ENCODE measurements at regions not wholly inside any gene's neighbourhood (a gene's known extent, or its start where the extent isn't known, plus 50 kb on each side); places are given as distances from the start of the nearest gene placed in this dataset.
"Not testable (repeated sequence)": the region's sequence is repeated elsewhere in the genome, so short reads cannot be mapped to it uniquely, and the experiment has no call there.

DNA sequence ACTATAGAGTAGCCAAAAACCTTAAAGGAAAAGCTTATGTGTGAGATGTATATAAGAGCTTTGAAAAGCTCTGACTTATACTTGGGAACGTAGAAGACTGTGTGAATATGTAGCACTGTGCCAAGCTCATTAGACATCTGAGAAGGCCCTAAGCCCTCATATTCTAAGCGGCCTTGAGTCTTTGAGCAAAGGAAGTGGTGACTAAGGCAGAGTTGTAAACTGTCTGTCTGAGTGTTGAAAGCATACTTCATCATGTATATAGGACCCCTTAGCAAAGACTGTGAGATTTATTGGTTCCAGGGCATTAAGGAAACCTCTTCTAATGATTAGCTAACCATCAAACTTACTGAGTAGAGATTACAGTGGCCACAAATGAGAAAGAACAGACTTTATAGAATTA is 153.3 kb upstream of the LYPLAL1 start:
- DNase-seq = no peak

DNA sequence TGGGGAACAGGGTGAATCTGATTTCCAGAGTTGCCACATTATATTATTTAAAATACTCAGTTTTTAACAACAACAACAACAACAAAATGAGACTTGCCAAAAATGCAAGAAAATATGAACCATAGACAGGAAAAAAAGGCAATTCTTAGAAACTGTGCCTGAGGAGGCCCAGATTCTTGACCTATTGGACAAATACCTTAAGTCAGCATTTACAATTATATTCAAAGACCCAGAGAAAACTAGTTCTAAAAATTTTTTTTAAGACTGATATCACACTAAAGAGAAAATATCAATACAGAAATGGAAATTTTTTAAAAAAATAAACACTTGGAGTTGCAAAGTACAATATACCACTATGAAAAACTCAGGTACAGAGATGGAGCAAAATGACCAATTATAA is 152.8 kb upstream of the LYPLAL1 start:
- DNase-seq = no peak

DNA sequence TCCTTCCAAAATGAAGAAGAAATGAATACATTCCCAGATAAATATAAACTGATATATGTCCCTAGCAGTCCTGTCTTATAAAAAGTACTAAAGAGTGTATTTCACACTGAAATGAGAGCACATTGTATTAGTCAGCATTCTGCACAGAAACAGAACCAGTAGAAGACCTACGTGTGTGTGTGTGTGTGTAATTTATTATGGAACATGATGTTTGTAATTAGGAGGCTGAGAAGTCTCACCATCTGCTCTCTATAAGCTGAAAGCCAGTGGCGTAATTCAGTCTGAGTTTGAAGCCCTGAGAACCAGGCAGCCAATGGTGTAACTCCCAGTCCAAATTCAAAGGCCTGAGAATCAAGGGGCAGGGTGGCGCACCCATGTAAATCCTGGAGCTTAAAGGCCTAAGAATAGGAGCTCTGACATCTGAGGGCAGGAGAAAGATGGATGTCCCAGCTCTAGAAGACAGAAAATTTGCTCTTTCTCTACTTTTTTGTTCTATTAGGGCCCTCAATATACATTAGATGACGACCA is 146.5 kb upstream of the LYPLAL1 start:
- peak; percentile 50 for DNase-seq

DNA sequence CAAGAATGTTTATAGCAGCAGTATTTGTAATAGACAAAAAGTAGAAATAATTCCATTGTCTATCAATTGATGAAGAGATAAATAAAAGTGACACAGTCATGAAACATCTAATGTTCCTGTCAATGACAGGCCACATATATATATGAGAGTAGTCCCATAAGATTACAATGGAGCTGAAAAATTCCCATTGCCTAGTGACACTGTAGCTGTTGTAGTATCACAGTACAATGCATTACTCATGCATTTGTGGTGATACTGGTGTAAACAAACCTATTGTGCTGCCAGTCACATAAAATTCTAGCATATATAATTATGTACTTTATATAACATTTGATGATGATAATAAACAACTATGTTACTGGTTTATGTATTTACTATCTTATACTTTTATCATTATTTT is 141.9 kb upstream of the LYPLAL1 start:
- DNase-seq = no peak

DNA sequence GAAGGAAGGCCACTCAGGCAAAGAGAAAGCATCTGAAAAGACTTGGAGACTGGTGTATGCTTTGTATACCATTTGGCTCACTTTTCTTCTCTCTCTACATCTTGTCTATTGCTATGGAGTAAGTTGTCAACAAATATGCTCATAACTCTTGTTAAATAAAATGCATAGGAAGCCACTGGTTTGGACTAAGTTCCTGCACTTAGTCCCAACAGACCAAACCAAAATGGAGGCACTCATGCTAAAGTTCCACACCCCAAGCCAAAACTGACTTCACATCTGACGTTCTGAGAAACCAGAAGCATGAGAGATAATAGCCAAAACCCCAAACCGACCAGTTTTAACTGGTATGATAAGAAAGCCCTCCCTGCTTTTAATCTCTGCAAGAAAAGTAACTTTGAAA is 135.3 kb upstream of the LYPLAL1 start:
- DNase-seq = no peak

DNA sequence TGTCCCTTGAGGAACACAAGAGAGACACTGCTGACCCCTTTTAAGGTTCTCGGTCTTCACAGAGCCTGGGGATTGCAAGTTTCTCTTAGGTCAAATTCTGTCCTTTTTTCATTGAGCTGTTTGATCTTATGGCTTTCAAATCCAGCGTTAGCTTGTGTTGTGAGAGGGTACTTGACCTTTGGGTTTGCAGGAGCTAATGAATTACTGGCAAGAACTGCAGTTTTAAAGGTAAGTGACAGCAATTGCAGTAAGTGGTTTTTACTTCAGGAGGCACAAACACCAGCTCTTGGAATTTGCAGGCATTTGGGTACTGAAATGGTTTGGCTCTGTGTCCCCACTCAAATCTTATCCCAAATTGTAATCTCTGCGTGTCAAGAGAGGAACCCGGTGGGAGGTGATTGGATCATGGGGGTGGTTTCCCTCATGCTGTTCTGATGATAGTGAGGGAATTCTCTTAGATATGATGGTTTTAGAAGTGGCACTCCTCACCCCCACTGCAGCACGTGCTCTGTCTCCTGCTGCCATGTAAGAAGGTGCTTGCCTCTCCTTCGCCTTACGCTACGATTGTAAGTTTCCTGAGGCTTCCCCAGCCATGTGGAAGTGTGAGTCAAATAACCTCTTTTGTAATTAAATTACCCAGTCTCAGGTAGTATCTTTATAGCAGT is 134.5 kb upstream of the LYPLAL1 start:
- no peak for DNase-seq

DNA sequence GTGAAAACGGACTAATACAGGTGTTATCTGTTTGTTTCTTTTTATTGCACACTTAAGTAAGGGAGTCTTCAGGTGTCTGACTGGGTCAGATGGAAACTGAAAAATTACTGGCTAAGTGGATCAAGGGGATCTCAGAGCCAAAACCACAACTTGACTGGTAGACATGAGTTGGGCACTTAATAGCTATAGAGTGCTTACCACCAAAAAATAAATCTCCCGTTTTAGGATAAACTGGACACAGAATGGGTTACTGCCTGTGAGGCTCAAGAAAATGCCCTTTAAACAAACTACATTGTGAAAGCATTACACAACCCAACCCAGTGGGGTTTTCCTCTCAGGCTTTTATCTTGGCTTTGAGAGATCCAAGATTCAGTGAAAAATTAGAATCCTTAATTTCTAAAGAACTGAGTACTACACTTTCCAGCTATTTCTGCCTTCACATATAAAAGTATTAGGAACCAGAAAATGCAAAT is 134.0 kb upstream of the LYPLAL1 start:
- DNase-seq = no peak

DNA sequence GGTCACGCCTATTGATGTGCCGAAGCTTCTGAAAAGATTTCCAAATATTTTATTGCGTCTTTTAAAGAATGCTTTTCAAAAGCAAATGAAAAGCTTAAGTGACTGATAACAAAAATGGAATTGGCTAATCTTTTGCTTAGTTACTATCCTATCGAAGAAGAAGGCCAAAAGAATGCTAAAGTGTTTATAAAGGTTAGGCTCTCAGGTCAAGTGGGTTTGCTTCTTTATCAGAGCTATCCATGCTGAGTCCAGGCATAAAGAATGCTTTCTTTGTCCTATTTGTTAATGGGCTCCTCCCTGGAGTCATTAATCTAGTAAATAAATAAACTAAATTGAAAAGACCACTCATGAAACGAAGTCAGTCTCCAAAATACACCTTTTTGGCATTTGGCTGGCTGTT is 133.4 kb upstream of the LYPLAL1 start:
- no peak for DNase-seq

DNA sequence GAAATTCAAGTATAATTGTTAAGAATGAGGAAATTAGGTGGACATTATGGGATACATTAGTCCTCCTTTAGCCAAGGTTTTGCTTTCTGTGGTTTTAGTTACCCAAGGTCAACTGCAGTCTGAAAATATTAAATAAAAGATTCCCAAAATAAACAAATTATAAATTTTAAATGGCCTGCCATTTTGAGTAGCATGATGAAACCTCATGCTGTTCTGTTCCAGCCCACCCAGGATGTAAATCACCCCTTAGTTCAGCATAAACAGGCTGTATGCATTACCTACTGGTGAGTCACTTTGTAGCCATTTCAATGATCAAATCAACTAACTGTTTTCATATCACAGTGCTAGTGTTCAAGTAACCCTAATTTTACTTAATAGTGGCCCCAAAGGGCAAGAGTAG is 132.5 kb upstream of the LYPLAL1 start:
- no peak for DNase-seq

DNA sequence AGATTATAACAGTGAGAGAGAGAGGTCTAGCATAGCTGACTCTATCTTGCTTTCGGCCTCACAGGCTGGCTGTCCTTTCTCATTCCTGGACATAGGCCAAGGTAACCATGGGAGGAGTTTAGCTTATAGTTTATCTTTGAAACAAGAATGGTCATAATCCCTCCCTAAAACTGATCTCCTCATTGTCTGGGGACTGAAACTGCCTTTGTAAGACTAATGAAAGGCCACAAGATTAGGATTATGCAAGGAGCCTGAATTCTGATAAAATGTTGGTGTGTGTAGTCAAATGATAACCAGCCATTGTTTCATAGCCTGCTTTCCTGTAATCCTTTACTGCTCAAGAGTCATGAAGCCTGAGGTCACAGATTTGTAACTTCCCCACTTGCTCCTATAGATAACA is 131.9 kb upstream of the LYPLAL1 start:
- no peak for DNase-seq

DNA sequence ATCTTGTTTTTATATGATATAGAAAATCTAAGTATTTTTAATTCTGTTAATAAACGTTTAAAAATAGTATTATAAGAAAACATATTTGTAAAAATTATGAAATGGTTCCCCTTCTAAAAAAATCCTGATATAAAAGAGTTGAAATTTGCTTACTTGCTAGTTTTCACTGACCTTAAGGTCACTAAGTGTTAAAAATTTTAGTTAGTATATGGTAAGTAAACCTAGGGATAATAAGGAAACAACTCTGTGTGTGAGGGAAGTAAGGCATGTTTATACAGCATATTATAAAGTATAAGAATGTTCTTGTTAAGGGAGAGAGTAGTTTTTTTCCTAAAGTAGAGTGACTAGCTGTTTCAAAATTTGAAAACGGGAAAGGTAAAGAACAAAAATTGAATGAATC is 130.9 kb upstream of the LYPLAL1 start:
- DNase-seq = no peak

DNA sequence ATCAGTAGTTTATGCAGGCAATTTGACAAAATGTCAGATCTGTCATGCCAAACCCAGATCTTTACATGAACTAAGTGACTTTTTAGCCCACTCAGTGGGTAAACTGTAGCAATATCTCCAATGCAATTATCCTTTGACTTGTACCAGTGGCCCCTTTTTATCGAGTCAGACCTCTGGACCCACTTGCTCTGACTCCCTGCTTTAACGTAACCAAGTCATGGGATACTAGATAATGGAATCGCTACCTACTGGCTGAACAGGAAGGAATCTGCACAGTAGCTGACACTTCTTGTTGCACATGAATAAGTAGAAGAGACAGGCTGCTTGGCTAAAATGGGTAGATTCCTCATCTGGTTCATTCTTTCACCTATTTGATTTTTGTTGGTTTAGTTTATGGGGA is 128.4 kb upstream of the LYPLAL1 start:
- no peak for DNase-seq

DNA sequence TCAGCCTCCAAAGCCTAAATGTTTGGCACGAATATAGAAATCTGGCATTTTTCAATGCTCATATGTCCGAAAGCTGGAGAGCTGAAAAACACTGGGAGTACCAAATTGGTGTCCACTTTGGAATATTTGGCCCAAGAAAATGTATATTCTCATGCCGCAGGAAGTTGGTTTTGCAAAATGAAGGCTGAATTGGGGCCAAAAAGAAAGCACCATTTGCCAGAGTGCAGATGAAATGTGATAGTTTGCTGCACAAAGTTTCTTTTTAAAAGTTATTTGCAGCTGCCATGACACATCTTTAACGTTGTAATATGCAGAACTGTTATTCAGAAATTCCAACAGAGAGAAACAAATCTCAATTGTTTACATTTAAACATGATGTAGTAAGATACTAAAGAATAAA is 124.2 kb upstream of the LYPLAL1 start:
- no peak for DNase-seq

DNA sequence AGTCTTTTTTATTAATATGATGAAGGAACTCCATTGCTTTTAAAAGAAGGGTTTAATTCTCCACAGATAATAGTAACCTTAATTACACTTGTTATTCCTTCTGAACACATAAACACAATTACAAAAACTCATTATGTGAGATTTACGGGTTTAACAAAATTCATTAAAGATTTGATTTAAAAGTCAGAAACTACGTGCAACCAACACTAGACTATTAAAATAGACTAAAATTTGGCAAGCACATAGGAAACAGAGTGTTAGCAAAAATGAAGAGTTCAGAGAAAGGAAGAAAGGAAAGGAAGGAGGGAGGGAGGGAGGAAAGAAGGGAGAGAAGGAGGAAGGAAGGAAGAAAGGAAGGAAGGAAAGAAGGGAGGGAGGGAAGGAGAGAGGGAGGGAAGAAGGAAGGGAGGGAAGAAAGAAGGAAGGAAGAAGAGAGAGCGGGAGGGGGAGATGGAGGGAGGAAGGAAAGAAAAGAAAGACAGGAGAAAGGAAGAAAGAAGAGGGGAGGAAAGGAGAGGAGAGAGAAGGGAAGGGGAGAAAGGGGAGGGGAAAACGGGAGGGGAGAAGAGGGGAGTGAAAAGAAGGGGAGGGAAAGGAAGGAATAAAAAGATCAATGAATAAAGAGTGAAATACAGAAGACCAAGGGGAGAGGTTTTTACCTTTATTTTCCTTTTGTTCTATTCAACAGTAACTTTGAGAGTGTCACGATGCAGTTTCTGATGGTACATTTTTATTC is 123.4 kb upstream of the LYPLAL1 start:
- no peak for DNase-seq

DNA sequence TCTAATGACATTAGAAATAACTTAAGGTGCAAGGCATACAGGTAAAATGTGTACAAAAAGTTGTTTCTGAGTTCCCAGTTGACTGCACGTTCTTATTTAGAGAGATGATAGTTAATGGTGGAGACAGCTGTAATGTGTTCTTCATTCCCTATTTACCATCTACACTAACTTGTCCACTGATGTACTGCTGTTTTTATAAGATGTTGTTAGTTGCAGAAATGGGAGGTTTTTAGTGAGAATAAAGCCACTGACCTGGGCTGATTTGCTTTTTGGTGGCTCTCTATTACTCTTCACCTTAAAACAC is 122.9 kb upstream of the LYPLAL1 start:
- no peak for DNase-seq

DNA sequence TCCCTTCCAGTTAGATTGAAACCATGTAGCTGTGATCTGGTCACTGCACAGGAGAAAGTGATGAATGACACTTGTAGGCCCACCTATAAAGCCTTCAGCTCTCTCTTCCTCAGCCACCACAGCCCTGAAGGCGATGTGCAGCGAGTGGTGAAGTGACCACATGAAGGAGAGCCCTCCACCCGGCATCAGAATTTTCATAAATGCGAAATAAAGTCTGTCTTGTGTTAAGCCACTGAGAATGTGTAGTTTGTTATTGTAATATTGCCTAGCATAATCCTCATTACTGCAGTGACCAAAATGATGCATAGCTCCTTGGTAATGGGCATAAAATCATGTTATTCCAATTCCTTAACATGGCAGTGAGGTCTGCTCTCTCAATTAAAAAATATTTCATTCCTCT is 122.1 kb upstream of the LYPLAL1 start:
- DNase-seq = no peak

DNA sequence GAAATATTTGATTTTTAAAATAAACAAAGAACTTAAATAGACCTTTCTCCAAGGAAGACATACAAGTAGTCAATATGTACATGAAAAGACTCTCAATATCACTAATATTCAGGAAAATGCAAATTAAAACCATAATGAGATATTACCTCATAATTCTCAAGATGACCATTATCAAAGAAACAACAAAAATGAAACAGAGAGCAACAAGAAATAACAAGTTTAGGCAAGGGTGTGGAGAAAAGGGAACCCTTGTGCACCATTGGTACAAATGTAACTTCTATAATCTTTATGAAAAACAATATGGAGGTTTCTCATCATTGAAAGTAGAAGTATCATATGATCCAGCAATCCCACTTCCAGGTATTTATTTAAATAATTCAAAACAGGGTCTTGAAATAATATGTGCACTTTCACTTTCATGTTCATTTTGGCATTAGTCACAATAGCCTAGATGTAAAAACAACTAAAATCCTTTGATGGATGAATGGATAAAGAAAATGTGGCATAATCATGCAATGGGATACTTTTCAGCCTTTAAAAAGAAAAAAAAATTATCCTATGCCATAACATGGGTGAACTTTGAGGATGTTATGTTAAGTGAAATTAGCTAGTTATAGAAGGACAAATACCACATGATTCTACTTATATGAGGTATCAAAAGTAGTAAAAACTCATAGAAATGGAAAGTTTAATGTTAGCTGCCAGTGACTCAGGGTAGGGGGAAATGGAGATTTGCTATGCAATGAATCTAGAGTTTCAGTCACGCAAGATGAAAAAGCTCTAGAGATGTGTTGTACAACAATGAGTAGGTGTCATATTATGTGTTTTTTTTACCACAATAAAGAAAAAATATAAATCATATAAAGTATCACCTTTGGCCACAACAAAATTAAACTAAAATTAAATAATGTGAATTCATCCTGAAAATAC is 114.5 kb upstream of the LYPLAL1 start:
- no peak for DNase-seq

DNA sequence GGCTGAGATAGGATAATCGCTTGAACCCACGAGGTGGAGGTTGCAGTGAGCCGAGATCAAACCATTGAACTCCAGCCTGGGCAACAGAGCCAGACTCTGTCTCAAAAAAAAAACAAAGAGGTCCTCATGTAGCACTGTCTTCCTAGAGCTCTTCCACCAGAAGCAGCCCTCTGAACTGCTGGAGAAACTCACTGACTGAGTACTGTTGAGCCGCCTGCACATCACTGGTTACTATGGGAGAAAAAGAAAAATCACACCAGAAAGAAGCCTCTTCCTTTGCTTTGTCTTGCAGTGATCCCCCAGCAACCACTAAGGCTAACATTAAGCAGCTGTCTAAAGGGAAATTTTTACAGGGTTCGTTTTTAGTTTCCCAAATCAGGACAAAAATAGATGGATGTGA is 112.9 kb upstream of the LYPLAL1 start:
- no peak for DNase-seq

DNA sequence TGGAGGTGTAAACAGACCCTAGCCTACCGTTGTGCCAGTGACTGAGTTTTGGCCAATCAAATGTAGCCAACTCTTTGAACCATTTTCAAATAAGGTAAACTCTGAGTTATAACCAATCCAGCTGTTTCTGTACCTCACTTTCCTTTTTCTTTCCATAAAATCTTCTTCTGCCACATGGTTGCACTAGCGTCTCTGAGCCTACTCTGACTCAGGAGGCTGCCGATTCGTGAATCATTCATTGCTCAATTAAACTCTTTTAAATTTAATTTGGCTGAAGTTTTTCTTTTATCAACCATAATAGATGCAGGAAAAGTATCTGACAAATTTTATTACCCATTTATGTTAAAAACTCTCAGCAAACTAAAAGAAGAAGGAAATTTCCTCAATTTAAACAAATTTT is 111.5 kb upstream of the LYPLAL1 start:
- no peak for DNase-seq

DNA sequence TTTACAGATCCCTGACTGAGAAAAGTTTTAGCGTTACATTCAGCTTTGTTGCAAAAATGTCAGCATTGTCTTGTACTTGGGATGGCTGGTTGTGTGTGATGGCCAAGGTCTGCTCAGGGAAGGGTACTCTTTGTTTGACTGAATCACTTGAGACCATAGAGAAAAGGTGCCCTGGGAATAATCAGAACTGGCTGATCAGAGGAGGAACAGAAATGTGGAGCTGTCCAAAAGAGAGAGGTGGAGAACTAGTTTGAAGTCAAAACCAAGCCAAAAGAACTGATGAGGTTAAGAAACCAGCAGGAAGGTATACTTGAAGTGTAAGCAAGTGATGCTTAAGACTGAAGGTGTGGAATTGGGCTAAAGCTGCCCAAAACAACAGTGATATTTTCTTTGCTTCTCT is 107.6 kb upstream of the LYPLAL1 start:
- DNase-seq = no peak

DNA sequence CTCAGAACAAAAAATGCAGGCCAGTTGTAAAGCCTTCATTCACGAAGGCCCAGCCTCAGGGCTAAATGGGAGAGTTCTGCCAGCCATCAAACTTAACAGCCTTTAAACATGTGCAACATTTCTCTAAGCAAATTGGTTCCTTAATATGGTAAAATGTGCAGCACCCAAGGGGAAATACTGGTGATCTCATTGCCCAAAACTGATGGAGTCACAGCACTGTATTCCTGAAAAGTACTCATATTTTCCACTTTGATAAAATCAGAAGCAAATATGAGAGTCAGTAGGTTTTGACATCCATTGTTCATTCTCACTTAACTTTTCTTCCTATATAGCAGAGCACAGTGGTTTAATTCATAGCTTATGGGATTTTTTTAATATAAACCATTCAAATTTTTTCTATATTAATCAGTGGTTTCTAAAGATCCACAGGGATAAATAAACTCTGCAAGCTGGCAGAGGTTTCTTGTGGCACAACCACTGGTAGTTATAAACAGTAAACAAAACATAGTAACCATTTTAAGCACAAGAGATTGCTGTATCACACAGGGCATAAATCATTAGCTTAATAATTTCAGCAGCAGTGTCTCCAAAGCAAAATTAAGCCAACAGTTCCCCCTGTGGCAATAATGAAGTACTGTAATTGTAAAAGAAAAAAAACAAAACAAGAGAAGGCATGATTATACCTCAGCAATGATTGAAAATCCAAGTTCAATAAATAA is 106.9 kb upstream of the LYPLAL1 start:
- peak; percentile 3 for DNase-seq

DNA sequence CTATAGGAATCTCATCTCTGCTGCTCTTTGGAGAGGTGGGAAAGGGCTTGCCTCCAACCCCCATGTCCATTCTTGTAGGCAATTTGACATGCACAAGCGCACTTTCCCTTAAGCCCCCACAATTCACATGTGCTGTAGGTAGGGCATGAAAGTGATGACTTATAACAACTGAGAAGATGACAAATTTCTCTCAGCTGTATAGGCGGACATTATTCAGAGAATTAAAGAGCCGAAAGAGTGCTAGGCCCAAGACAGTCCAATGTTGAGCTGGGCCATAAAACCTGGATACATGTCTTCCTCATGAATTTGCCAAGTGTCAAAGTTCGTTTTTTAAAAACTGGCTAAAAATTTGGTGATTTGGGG is 106.3 kb upstream of the LYPLAL1 start:
- DNase-seq = no peak

DNA sequence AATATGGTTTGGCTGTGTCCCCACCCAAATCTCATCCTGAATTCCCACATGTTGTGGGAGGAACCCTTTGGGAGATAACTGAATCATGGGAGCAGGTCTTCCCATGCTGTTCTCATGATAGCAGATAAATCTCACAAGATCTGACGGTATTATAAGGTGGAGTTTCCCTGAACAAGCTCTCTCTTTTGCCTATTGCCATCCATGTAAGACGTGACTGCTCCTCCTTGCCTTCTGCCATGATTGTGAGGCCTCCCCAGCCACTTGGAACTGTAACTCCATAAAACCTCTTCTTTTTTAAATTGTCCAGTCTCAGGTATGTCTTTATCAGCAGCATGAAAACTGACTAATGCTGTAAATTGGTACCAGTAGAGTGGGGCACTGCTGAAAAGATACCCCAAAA is 103.3 kb upstream of the LYPLAL1 start:
- DNase-seq = not testable (repeated sequence)
